HG02840 (cell line): ENCODE measurements at regions not wholly inside any gene's neighbourhood (a gene's known extent, or its start where the extent isn't known, plus 50 kb on each side); places are given as distances from the start of the nearest gene placed in this dataset.
"Not testable (repeated sequence)": the region's sequence is repeated elsewhere in the genome, so short reads cannot be mapped to it uniquely, and the experiment has no call there.

Experiments
- ATAC-seq: cut with Tn5 transposase; IDR thresholded peaks from one replicate; pipeline ENCODE4 v1.9.1; 2021; ENCODE audit warnings: mild to moderate bottlenecking, moderate library complexity, moderate number of reproducible peaks; ENCODE audit not compliant: unreplicated experiment, low FRiP score

DNA sequence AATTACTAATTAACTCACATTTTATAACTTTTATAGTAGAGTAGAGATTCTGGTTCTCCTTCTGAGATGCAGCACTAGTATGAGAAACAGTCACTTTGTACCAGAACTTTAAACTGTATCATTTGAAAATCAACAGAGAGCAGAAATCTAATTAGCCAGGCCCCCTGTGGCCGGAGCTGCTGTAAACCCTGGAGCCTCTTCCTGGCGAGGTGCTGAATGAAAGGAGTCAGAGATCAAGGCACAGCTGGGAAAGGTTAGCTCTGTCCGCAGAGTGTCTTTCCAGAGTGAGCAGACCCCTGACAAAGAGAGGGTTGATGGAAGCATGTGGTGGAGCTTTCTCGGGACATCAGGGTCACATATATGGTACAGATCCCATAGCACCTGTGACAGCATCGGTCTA lies 703.8 kb downstream of the RFPL4B start:
- no peak for ATAC-seq

DNA sequence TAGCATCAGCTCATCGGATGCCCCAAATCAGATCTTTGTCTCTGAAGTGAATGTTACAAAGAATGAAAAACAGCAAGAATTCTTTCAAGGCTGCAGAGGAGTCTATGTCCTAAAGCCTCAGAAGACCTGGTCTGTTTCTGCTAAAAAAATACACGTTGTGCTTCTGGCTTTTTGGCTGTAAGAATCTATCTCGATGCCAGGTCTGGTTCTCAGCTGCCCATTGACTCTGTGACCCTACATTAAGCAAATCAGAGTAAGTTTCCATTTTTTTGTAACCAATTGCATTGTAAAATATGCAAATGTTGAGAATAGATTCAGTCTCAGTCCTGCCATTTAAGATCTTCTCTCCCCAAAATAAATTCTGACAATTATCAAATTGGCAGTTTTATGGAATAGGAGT lies 705.4 kb downstream of the RFPL4B start:
- ATAC-seq: no peak

DNA sequence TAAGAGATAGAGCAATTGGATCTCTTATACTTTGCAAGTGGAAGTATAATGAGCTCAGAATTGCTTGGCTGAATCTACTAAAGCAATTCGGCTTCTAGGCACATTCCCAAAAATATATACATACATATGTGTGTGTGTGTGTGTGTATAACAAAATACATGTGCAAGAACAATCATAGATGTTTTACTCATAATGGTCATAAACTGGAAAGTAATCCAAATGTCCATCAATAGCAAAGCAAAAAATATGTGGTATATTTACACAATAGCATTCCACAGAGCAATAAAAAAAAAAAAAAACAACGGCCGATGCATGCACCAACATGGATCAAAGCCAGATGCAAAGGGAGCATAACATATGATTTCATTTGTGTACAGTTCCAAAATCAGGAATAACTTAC lies 707.9 kb downstream of the RFPL4B start:
- ATAC-seq: no peak

DNA sequence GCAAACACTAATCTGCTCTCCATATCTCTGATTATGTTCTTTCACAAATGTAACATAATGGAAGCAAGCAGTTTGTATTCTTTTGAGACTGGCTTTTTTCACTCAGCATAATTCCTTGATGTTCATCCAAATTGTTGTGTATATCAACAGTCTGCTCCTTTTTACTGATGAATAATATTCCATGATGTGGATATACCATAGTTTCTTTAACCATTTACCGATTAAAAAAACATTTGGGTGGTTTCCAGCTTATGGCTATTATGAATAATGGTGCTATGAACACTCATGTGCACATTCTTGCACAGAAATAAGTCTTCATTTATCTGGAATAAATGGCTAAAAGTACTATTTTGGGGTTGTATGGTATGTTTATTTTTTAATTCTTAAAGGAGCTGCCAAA lies 708.9 kb downstream of the RFPL4B start:
- no peak for ATAC-seq

DNA sequence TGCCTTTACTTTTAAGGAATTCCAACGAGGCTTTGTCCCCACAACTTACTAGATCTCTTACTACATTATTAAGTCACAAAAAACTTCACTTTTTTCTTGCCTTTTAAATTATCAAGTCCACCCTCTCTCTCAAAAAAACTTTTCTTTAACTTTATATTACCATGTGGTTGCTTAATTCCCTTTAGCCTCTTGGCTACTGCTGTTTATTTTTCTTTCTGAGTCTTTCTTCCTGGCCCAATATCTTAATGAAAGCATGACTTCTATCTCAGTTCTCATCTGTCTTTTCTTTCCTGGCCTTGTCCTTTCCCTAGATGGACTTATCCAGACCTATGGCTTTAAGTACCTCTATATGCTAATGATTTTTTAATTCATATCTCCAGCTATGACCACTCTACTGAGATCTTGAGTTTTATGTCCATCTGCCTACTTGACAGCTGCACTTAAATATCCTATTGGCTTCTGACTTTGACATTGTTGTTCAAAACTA lies 710.5 kb downstream of the RFPL4B start:
- ATAC-seq: no peak

DNA sequence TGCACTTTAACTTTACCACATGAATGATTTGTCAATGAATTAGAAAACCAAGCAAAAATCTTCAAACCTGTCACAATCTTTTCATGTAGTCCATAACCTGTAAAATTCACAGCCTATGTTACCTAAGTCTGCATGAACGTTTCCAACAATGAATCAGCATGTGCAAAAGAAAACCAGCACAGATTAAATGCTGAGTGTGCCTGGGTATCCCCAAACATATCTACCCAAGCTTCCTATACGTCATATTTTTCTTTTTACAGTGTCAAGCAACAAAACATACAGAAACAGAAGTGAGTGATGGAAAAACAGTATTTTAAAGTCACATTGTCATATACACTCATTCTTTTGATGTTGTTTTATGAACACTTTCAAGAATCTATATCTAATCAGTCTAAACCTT lies 713.5 kb downstream of the RFPL4B start:
- no peak for ATAC-seq

DNA sequence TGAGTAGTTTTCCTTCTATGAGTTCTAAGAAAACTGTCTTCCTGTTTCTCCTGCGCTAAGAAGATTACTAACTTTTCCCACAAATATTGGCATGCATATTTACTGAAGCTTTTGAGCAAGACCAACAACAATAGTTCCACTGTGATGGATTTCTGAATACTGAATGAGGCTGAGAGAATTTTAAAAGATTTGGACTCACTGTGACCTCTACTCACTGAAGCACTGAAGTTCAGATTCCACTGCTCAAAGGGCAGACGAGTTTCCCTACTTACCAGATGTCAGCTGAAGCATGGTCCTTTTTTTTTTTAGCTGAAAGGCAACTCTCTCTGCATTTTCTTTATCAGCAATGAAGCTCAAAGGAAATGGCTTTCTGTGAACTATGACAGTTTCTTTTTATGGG lies 718.5 kb downstream of the RFPL4B start:
- no peak for ATAC-seq

DNA sequence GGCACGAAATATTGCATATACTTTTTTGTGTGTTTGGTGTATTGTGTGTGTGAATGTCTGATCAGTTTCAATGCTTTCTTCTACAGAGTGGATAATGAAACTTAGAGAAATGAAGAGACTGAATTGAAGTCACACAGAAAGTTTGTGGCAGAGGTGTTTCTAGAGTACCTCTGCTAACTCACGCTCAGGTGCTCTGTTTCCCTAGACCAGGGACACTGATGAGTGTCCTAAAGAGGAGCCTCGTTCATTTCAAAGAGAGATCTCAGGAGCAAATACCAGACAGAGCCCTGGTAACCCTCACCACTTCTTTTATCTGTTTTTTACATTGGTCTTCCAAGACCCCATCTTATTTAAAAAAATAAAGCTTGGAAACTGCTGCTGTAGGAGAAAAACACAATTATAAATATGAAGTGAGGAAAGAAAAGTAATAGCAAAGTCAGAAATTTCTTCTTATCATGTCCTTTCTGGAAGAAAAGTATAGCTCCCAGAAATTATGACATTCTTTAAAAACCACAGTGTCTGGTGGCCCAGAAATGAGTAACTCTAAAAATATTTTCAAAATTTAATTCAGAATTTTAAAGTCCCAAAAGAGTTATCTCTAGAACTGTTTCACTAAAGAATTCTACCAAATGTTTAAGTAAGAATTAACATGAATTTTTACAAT lies 720.6 kb downstream of the RFPL4B start:
- ATAC-seq: no peak

DNA sequence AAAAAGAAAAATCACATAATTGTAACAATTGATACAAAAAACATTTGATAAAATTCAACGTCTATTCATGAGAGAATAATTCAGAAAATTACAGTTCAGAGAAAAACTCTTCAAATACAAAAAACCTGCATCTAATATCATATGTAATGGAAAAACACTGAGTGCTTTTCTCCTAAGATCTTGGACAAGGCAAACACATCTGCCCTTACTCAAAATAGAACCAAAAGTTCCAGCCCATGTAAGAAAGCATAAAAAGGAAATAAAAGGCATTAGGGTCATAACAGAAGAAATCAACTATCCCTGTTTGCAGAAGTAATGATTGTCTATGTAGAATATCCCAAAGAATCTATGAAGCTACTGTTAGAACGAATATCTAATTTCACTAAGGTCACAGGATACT lies 721.4 kb downstream of the RFPL4B start:
- no peak for ATAC-seq

DNA sequence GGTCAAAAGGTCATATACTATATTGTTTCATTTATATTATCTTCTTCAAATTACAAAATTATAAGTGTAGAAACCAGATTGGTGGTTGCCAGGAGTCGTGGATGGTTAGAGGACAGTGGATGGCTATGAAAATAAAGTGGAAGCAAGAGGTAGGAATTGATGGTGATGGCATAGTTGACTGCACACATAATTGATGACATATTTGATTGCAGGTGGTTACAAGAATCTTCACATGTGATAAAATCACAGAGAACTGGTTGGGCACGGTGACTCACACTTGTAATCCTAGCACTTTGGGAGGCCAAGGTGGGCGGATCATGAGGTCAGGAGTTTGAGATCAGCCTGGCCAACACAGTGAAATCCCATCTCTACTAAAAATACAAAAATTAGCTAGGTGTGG lies 723.6 kb downstream of the RFPL4B start:
- not testable (repeated sequence) for ATAC-seq

DNA sequence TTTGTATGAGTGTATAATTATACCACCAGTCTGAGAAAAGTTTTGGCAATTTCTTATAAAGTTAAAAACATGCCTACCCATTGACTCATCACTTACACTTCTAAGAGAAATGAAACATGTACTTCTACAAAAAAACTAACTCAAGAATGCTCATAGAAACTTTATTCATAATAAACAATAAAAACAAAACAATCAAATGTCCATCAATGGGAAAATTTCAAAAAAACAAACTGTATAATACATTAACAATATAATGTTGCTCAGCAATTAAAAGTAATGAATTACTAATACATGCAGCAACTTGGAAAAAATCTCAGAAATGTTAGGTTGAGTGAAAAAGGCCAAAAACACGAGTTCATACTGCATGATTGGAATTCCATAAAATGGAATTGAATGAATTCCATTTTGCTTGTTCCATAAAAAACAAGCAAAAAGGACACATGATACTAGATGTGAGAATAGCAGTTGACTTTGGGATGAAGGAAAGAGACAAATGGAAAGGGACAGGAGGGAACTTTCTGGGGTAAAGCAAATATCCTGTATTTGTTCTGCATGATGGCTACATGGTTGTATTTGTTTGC lies 726.6 kb downstream of the RFPL4B start:
- ATAC-seq: no peak

DNA sequence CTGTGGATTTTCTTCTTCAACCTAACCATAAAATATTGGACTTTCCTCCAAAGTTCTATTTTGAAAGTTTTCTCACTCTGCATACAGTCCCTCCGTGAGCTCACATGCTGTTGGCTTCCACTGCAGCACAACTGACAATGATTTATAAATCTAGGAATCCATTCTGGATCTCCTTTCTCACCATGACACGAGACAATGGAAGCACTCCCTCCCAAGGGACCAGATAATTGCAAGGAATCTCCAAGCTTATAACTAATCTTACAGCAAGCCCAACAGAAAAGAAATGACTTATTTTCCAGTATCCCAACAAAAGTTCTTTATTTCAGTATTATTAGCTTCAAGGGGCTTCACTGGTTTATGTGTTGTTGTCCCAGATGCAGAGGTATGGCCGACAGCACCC lies 729.0 kb downstream of the RFPL4B start:
- no peak for ATAC-seq

DNA sequence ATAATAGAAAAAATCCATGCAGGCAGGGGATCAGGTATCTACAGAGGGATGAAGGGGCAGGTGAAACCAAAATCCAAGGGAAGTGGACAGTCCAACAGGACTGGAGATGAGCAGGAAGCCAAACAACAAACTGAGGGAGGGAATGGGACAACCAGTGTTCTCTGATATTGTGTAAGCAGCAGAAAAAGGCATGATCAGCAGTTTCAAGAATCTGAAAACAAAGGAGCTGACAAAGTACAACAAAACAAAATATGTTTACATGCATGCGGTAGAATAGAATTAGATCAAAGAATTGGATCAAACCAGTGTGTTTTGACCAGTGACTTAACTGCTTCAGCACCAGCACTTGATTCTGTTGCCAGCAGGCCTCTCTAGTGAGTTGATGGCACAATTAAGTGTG lies 729.7 kb downstream of the RFPL4B start:
- no peak for ATAC-seq

DNA sequence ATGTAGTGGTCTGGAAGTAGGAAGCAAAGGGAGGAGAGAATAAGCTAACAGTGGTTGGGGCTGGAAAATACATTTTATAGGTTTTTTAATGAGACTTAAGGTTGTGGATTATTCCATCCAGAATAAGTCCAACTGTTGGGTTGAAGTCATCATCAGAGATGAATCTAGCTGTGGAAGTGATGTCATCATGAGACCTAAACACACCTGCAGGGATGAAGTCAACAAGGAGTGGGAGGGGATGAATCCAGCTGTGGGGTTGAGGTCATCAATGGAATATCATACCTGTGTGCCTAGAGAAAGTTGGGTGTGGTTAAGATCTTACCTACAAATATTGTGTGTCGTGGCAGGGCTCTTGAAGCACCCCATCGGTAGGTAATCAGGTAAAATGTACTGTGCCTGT lies 730.7 kb downstream of the RFPL4B start:
- no peak for ATAC-seq

DNA sequence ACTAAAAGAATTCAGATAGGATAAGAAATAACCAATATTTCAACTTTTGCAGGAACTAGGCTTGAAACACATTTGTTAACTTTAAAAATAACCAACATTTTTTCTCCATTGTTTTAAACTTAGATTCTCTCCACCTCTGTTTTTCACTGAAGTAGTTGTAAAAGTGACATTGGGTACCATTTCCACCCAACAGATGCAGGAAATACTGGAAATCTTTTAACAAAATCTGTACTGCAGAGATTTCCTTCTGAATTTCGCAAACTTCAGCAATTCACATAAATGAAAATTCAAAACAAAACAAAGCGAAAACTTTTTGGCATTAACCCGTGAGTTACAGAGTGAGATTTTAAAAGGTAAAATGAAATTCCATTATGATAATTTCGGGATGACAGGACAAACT lies 731.7 kb downstream of the RFPL4B start:
- ATAC-seq: no peak

DNA sequence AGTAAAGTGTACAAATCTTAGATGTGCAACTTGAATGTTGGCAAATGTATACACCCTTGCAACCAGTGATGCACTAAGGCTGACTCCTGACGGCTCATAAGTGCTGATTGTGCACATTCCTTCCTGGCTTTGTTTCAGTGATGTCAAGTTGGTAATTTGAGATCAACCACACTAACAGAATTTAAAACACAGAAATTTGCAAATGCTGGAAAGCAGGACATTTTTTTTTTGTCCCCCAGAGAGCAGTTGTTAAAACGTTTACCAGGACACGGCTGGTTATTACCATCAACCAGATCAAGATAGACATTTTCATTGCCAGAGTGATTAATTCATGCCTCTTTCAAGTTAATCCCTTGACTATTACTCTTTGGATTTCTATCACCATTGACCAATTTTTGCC lies 735.6 kb downstream of the RFPL4B start:
- ATAC-seq: no peak

DNA sequence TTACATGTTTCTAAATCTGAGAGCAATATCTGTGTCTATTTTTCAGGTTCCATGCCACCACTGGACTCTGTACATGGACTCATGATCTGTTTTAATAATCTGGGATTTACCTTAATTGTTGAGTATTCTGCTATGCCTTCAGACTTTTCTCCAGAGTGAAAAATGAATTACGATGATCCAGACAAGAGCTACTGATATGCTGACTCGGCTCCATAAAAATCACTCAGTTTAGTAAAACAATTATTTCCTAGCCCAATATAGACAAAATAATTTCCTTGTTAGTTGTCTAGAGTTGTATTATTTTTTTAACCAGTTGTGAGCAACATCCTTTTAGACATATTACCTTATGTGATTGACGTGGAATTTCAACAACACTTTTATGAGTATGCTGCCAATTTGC lies 736.8 kb downstream of the RFPL4B start:
- no peak for ATAC-seq

DNA sequence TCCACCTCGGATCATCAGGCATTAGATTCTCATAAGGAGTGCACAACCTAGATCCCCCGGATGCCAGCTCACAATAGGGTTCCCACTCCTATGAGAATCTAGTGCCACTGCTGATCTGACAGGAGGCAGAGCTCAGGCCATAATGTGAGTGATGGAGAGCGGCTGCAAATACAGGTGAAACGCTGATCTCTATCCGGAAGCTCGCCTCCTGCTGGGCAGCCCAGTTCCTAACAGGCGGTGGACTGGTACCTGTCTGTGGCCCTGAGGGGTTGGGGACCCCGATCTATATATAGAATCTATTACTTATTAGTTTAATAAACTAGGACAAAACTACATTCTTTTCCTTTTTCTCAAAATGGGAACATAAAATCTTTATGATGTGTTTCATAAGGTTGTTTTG lies 741.9 kb downstream of the RFPL4B start:
- no peak for ATAC-seq

DNA sequence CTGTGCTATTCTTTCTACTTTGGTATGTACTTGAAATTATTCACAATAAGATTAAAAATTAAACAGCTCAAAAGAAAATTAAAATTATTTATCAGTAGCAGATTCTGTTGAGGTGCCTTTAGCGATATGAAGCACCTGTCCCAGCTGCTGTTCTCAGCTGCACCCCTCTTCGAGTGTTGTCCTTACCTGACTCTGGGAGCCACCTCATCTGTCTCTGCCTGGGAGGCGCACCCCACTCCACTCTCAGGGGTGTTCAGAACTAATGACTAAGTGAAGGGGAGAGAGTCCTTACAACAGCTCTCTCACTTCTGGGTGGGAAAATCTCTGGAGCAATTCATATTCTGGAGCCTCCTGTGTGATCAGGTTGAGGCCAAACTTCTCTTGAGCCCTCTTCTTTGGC lies 745.7 kb downstream of the RFPL4B start:
- no peak for ATAC-seq

DNA sequence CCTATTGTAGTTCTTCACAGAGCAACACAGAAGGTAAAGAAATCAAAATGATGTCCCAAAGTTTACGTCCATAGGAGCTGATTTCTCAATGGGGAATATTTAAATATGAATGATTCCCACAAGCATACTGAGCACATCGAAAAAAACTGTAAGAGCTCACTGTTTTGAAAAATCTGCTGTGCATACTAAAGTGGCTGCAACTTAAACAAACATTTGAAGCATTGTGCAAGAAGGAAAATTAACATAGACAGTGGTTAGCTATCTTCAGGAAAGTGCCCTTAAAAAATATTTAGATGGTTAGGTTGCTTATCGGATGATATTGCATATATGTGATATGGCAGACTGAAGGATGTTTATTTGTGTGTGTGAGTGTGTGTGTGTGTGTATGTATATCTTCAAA lies 747.6 kb downstream of the RFPL4B start:
- no peak for ATAC-seq

DNA sequence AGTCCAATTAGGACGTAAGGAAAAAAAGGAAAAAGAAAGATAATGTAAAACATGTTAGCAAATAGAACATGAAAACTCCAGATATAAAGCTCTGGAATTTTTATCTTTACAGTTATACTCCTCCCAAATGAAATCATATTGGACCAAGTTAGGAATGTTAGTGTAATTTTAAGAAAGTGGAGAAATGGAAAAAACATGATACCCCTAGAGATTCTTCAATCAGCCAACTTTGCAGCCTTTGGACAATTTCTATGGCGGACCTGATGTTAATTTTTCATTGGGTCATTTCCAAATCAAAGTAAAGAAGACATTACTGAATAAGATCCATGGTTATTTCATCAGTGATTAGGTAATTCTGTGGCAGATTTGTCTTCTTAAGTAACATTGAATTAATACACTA lies 748.7 kb downstream of the RFPL4B start:
- ATAC-seq: no peak

DNA sequence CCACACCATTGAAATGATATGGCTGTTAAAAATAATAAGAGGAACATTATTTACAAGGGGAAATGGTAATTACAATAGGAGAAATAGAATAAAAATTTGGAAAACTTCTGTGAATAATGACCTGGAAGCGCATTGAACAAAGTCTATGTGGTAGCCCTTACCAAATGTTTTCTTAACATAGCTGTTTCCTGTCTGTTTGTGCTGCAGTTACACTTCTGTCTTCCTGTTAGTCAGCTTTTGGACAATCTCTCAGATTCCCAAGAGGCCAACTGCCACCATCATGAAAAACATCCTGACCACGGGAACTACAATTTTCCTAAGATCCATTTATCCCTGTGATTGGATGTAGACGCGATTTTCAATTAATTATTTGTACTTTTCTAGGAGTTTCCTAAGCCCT lies 754.4 kb upstream of the MARCKS start:
- no peak for ATAC-seq
